BLaER1 treated with 17β-estradiol and CSF1 and Interleukin-3, amounts not matched to agents 10 nM and 100 nM (cell line): ENCODE measurements at regions not wholly inside any gene's neighbourhood (a gene's known extent, or its start where the extent isn't known, plus 50 kb on each side); places are given as distances from the start of the nearest gene placed in this dataset.

Source experiments
- H3K27ac ChIP-seq, 11 experiments: shearing (Covaris generic); formaldehyde crosslinking; 2 replicates each; pipeline ENCODE4 v1.8.1; 2022
- H3K27me3 ChIP-seq, 11 experiments: shearing (Covaris generic); formaldehyde crosslinking; 2 replicates each; pipeline ENCODE4 v1.8.1; 2022
- H3K36me3 ChIP-seq, 11 experiments: shearing (Covaris generic); formaldehyde crosslinking; 2 replicates each; pipeline ENCODE4 v1.8.1; 2022
- H3K4me1 ChIP-seq, 10 experiments: shearing (Covaris generic); formaldehyde crosslinking; 2 replicates each; pipeline ENCODE4 v1.8.1; 2022
- H3K4me2 ChIP-seq, 11 experiments: shearing (Covaris generic); formaldehyde crosslinking; 2 replicates each; pipeline ENCODE4 v1.8.1; 2022
- H3K4me3 ChIP-seq, 10 experiments: shearing (Covaris generic); formaldehyde crosslinking; 2 replicates each; pipeline ENCODE4 v1.8.1; 2022
- H3K9ac ChIP-seq, 11 experiments: shearing (Covaris generic); formaldehyde crosslinking; 2 replicates each; pipeline ENCODE4 v1.8.1; 2022
- H3K9me3 ChIP-seq, 11 experiments: shearing (Covaris generic); formaldehyde crosslinking; replicated peaks in 1 of 11; 2 replicates each; pipeline ENCODE4 v1.8.1; 2022
- H4K20me1 ChIP-seq, 11 experiments: shearing (Covaris generic); formaldehyde crosslinking; 2 replicates each; pipeline ENCODE4 v1.8.1; 2022
- Cebpa-rat ChIP-seq, 11 experiments: shearing (Covaris generic); IDR thresholded peaks; 2 replicates each; pipeline ENCODE4 v1.8.1; 2022

GRCh38 chrX:9260603-9261002 lies 204.3 kb upstream of the TBL1X start:
- no peak overlapping the region for H3K4me3 ChIP-seq
- H3K36me3 ChIP-seq, result no peaks in the 10 kb centered on the region
- no peak overlapping the region for H3K27ac ChIP-seq
- H3K9me3 ChIP-seq, result peaks cover 6 to 24% (median 19%) of the 10 kb centered on the region in 11 experiments; a peak in 19 of 22 replicates
- no peak for TF ChIP-seq Cebpa-rat (IDR thresholded peaks at IDR 0.05)
- no peaks in the 10 kb centered on the region for H3K4me1 ChIP-seq
- H3K4me2 ChIP-seq, result no peak overlapping the region
- no peaks in the 10 kb centered on the region for H4K20me1 ChIP-seq
- no peaks in the 10 kb centered on the region for H3K27me3 ChIP-seq
- H3K9ac ChIP-seq, result no peak overlapping the region

DNA sequence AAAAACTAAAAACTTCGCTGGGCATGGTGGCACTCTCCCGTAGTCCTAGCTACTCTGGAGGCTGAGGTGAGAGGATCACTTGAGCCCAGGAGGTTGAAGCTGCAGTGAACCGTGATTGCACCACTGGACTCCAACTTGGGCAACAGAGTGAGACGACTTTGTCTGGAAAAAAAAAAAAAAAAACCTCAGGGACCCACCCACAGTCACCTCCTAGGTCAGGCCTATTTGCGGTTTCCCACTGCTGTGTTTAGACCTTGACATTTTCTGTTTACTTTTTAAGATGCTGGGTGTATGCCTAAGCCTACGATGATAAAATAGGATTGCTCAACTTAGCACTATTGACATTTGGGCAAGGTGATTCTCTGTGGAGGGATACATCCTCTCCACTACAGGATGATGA lies 197.4 kb upstream of the TBL1X start:
- no peaks in the 10 kb centered on the region for H3K36me3 ChIP-seq
- H3K9me3 ChIP-seq, result no peaks in the 10 kb centered on the region
- no peak overlapping the region for H3K4me3 ChIP-seq
- no peaks in the 10 kb centered on the region for H3K27me3 ChIP-seq
- no peak for TF ChIP-seq Cebpa-rat (IDR thresholded peaks at IDR 0.05)
- H3K4me1 ChIP-seq, result no peaks in the 10 kb centered on the region
- no peak overlapping the region for H3K4me2 ChIP-seq
- H4K20me1 ChIP-seq, result no peaks in the 10 kb centered on the region
- H3K27ac ChIP-seq, result no peak overlapping the region
- no peak overlapping the region for H3K9ac ChIP-seq

GRCh38 chrX:9269134-9269533 lies 195.7 kb upstream of the TBL1X start:
- no peak for TF ChIP-seq Cebpa-rat (IDR thresholded peaks at IDR 0.05)
- H3K4me2 ChIP-seq, result no peak overlapping the region
- peaks cover 8 to 12% (median 9%) of the 10 kb centered on the region in 11 experiments; a peak in 18 of 22 replicates for H3K9me3 ChIP-seq

GRCh38 chrX:9271789-9272525 lies 192.9 kb upstream of the TBL1X start:
- no peak overlapping the region for H3K4me3 ChIP-seq
- H3K36me3 ChIP-seq, result no peaks in the 10 kb centered on the region
- H3K4me1 ChIP-seq, result peaks cover 0 to 3% (median under 1%) of the 10 kb centered on the region in 10 experiments; a peak in 6 of 20 replicates
- peaks cover 8 to 20% (median 10%) of the 10 kb centered on the region in 11 experiments; a peak in 18 of 22 replicates for H3K9me3 ChIP-seq
- H4K20me1 ChIP-seq, result no peaks in the 10 kb centered on the region
- no peak overlapping the region for H3K9ac ChIP-seq
- no peaks in the 10 kb centered on the region for H3K27me3 ChIP-seq
- no peak for TF ChIP-seq Cebpa-rat (IDR thresholded peaks at IDR 0.05)
- H3K27ac ChIP-seq, result no peak overlapping the region
- H3K4me2 ChIP-seq, result no peak overlapping the region

More at GRCh38 chrX:9269134-9269533, 195.7 kb upstream of the TBL1X start:
- Histone ChIP-seq H3K36me3 (no peaks in the 10 kb centered on the region), H3K4me1 (no peaks in the 10 kb centered on the region), H3K4me3 (no peak overlapping the region), H3K9ac (no peak overlapping the region), H4K20me1 (no peaks in the 10 kb centered on the region), H3K27me3 (no peaks in the 10 kb centered on the region), H3K27ac (no peak overlapping the region)

DNA sequence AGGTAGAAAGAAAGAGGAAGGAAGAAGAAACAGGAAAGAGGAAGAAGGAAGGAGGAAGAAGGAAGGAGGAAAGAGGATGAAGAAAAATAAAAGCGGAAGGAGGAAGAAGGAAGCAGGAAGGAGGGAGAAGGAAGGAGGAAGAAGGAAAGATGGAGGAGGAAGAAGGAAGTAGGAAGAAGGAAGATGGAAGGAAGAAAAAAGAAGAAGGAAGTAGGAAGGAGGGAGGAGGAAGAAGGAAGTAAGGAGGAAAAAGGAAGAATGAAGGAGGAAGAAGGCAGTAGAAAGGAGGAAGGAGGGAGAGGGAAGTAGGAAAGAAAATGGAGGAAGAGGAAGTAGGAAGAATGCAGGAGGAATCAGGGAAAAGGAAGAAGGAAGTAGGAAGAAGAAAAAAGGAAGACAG lies 191.1 kb upstream of the TBL1X start:
- H3K4me1 ChIP-seq, result peaks cover 7 to 20% (median 18%) of the 10 kb centered on the region in 10 experiments; a peak in 19 of 20 replicates
- H3K36me3 ChIP-seq, result no peaks in the 10 kb centered on the region
- H3K4me2 ChIP-seq, result no peak overlapping the region
- no peak for TF ChIP-seq Cebpa-rat (IDR thresholded peaks at IDR 0.05)
- peaks cover 8 to 20% (median 10%) of the 10 kb centered on the region in 11 experiments; a peak in 18 of 22 replicates for H3K9me3 ChIP-seq
- H3K4me3 ChIP-seq, result no peak overlapping the region
- no peak overlapping the region for H3K9ac ChIP-seq
- no peaks in the 10 kb centered on the region for H3K27me3 ChIP-seq
- no peak overlapping the region for H3K27ac ChIP-seq
- no peaks in the 10 kb centered on the region for H4K20me1 ChIP-seq

DNA sequence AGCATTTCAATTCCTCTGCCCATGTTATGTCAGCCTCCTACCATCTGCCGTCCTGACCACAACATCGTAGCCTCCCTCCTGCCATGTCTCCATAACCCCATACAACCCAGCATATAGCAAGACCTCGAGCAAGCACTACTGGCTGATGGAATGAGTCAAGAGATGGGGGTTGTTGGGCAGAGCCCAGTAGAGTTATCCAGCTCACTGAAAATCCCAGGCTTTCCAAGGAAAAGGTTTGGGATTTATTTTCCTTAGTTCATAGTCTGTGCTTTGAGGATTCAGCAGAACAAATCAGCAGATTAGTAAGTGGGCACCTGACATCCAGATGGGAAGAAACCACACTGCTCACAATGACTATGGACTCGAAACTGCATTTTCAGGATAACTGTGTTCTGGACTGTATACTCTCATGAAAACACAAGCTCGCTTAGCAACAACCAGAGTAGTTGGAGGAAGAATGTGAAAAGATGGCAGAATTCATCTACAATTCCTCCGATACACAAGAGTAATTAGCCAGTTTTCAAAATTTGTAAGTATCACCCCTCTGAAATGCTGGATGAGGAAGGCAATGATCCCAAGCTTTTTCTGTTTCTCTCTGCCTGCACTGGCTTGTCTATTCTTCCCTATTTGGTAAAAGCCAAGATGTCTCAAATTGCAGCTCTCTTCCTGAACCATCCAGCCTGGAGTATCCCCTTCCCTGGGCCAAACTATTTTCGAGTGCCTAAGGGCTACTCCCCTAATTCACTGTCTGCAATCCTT lies 186.2 kb upstream of the TBL1X start:
- no peaks in the 10 kb centered on the region for H3K27me3 ChIP-seq
- H3K36me3 ChIP-seq, result no peaks in the 10 kb centered on the region
- peak overlapping the region in 2 of 10 experiments; percentile 2 to 29; a peak in 1 of 20 replicates for H3K4me3 ChIP-seq
- TF ChIP-seq Cebpa-rat (IDR thresholded peaks at IDR 0.05), result no peak
- peaks cover 22 to 67% (median 46%) of the 10 kb centered on the region in 10 experiments; a peak in 19 of 20 replicates for H3K4me1 ChIP-seq
- H4K20me1 ChIP-seq, result no peaks in the 10 kb centered on the region
- peaks cover 3 to 12% (median 5%) of the 10 kb centered on the region in 11 experiments; a peak in 18 of 22 replicates for H3K9me3 ChIP-seq
- H3K4me2 ChIP-seq, result peak overlapping the region; percentile 35 to 82 (median 59); a peak in 21 of 22 replicates
- H3K9ac ChIP-seq, result peak overlapping the region in 3 of 11 experiments; percentile 1 to 56 (median 11); a peak in 3 of 22 replicates
- H3K27ac ChIP-seq, result peak overlapping the region in 9 of 11 experiments; percentile 13 to 75 (median 59); a peak in 16 of 22 replicates

- no peak for TF ChIP-seq Cebpa-rat (IDR thresholded peaks at IDR 0.05)
- peak overlapping the region; percentile 35 to 82 (median 59); a peak in 21 of 22 replicates for H3K4me2 ChIP-seq
These were observed 185.7 kb upstream of the TBL1X start for GRCh38 chrX:9279234-9279544.

GRCh38 chrX:9280831-9281230 lies 184.0 kb upstream of the TBL1X start:
- Histone ChIP-seq H3K4me3 (no peak overlapping the region), H3K4me2 (peak overlapping the region in 5 of 11 experiments; percentile 63 to 82 (median 72); a peak in 9 of 22 replicates), H3K4me1 (peaks cover 22 to 82% (median 53%) of the 10 kb centered on the region in 10 experiments; a peak in 19 of 20 replicates), H3K36me3 (no peaks in the 10 kb centered on the region), H3K27ac (peak overlapping the region in 3 of 11 experiments; percentile 6 to 26 (median 21); a peak in 1 of 22 replicates), H3K9ac (no peak overlapping the region), H3K27me3 (no peaks in the 10 kb centered on the region), H3K9me3 (no peaks in the 10 kb centered on the region), H4K20me1 (no peaks in the 10 kb centered on the region)
- no peak for TF ChIP-seq Cebpa-rat (IDR thresholded peaks at IDR 0.05)

More at GRCh38 chrX:9279234-9279544, 185.7 kb upstream of the TBL1X start:
- peak overlapping the region in 8 of 11 experiments; percentile 25 to 75 (median 60); a peak in 16 of 22 replicates for H3K27ac ChIP-seq
- no peaks in the 10 kb centered on the region for H4K20me1 ChIP-seq
- peak overlapping the region in 3 of 11 experiments; percentile 1 to 56 (median 11); a peak in 3 of 22 replicates for H3K9ac ChIP-seq
- H3K4me3 ChIP-seq, result peak overlapping the region in 2 of 10 experiments; percentile 2 to 29; a peak in 1 of 20 replicates
- H3K9me3 ChIP-seq, result peaks cover 0 to 7% (median under 1%) of the 10 kb centered on the region in 11 experiments; a peak in 11 of 22 replicates
- no peaks in the 10 kb centered on the region for H3K36me3 ChIP-seq
- peaks cover 22 to 69% (median 46%) of the 10 kb centered on the region in 10 experiments; a peak in 19 of 20 replicates for H3K4me1 ChIP-seq
- H3K27me3 ChIP-seq, result no peaks in the 10 kb centered on the region

DNA sequence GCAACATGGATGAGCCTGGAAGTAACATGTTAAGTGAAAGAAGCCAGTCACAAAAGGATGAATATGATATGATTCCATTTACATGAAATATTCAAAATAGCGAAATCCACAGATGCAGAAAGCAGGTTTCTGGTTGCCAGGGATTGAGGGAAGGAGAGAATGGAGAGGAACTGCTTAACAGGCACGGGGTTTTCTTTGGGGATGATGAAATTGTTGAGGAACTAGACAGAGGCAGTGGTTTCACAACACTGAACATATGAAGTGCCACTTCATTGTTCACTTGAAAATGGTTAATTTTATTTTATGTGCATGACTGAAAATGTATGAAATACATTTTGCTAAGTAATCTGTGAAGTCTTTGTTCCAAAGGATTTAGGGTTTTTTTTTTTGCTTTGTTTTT lies 182.5 kb upstream of the TBL1X start:
- Histone ChIP-seq H3K4me3 (no peak overlapping the region), H3K9me3 (no peaks in the 10 kb centered on the region), H4K20me1 (no peaks in the 10 kb centered on the region), H3K36me3 (no peaks in the 10 kb centered on the region), H3K4me1 (peaks cover 17 to 90% (median 57%) of the 10 kb centered on the region in 10 experiments; a peak in 19 of 20 replicates), H3K27me3 (no peaks in the 10 kb centered on the region), H3K4me2 (peak overlapping the region in 7 of 11 experiments; percentile 31 to 82 (median 70); a peak in 14 of 22 replicates), H3K27ac (peak overlapping the region in 6 of 11 experiments; percentile 20 to 64 (median 59); a peak in 12 of 22 replicates), H3K9ac (no peak overlapping the region)
- TF ChIP-seq Cebpa-rat (IDR thresholded peaks at IDR 0.05), result peak in 4 of 11 experiments; percentile 21 to 54 (median 50); a peak in 6 of 22 replicates
